Endothelial cell of umbilical vein (primary cell): ENCODE measurements at regions not wholly inside any gene's neighbourhood (a gene's known extent, or its start where the extent isn't known, plus 50 kb on each side); places are given as distances from the start of the nearest gene placed in this dataset.

Experiments
- BruUV-seq: library from RNA; stranded (reverse); fragments of 400-500 nt; replicated peaks from 2 replicates; lab custom pipeline; 2021; lab: Mats Ljungman, UMichigan
- CTCF ChIA-PET: fragments of 300-600, 350-600 bp; sonication (Branson Sonifier 250); formaldehyde crosslinking; loops from one replicate; lab custom pipeline; 2021; ENCODE audit warnings: antibody characterized with exemption, inconsistent platforms; lab: Charles Lee
- POLR2A ChIA-PET: fragments of 300-600, 350-600 bp; sonication (Branson Sonifier 250); formaldehyde crosslinking; loops from one replicate; lab custom pipeline; 2021; ENCODE audit warnings: antibody characterized with exemption, inconsistent platforms; lab: Charles Lee
- DNase-seq: peaks from one replicate; pipeline ENCODE4 v3.0.0-alpha.2; 2011; ENCODE audit warnings: low read depth, low spot score
- FAIRE-seq: peaks from 2 replicates; lab custom pipeline; 2011; peaks lifted over from hg19 to GRCh38; lab: Jason Lieb, UNC
- H2AFZ ChIP-seq: 2 replicates; pipeline ENCODE4 v1.6.0; 2012; ENCODE audit warnings: low read depth, low read length, control low read depth, inconsistent platforms
- H3K27ac ChIP-seq: 2 replicates; pipeline ENCODE4 v1.5.1; 2011; ENCODE audit warnings: low read depth, mild to moderate bottlenecking, control low read depth, low read length, moderate library complexity; ENCODE audit not compliant: insufficient read depth
- H3K27me3 ChIP-seq, 2 experiments: 2 replicates each; pipeline versions ENCODE4 v1.6.0 to v1.6.1; 2011; ENCODE audit warnings: low read length in 2 of 2, mixed read lengths in 1 of 2; ENCODE audit not compliant: control insufficient read depth in 2 of 2, insufficient read depth in 2 of 2
- H3K36me3 ChIP-seq, 2 experiments: 2 replicates in 1 of 2; 3 replicates in 1 of 2; pipeline ENCODE4 v1.5.1; 2011; ENCODE audit warnings: low read length in 2 of 2, mild to moderate bottlenecking in 1 of 2, moderate library complexity in 1 of 2; ENCODE audit not compliant: control insufficient read depth in 2 of 2, insufficient read depth in 2 of 2; ENCODE audit errors: extremely low read depth in 1 of 2
- H3K4me1 ChIP-seq: 3 replicates; pipeline ENCODE4 v1.5.1; 2011; ENCODE audit warnings: mild to moderate bottlenecking, low read length; ENCODE audit not compliant: control insufficient read depth, insufficient read depth; ENCODE audit errors: extremely low read depth
- H3K4me2 ChIP-seq: 2 replicates; pipeline ENCODE4 v1.6.1; 2011; ENCODE audit warnings: low read length, control low read depth, mixed read lengths; ENCODE audit not compliant: insufficient read depth
- H3K4me3 ChIP-seq, 3 experiments: fragments of 200-600 bp in 1 of 3; sonication (generic), shearing (Covaris generic) in 1 of 3; replicated peaks in 1 of 3; 2 replicates each; pipeline ENCODE4 v1.5.1; 2011 to 2016; ENCODE audit warnings: control low read depth in 3 of 3, low read length in 3 of 3, mild to moderate bottlenecking in 2 of 3, inconsistent platforms in 1 of 3, low read depth in 1 of 3, moderate library complexity in 1 of 3; ENCODE audit not compliant: insufficient read depth in 1 of 3
- H3K79me2 ChIP-seq: 2 replicates; pipeline ENCODE4 v1.6.0; 2012; ENCODE audit warnings: low read length, inconsistent platforms; ENCODE audit not compliant: control insufficient read depth, insufficient read depth
- H3K9ac ChIP-seq: replicated peaks from 2 replicates; pipeline ENCODE3; 2011; ENCODE audit warnings: low read length, control low read depth; ENCODE audit not compliant: insufficient read depth; ENCODE audit errors: extremely low read depth
- H3K9me1 ChIP-seq: replicated peaks from 3 replicates; pipeline ENCODE4 v1.6.0; 2011; ENCODE audit warnings: mild to moderate bottlenecking, low read length; ENCODE audit not compliant: control insufficient read depth, insufficient read depth; ENCODE audit errors: extremely low read depth
- H3K9me3 ChIP-seq: replicated peaks from 2 replicates; pipeline ENCODE4 v1.5.1; 2012; ENCODE audit warnings: low read length, inconsistent platforms; ENCODE audit not compliant: control insufficient read depth, insufficient read depth
- H4K20me1 ChIP-seq: replicated peaks from 2 replicates; pipeline ENCODE3; 2011; ENCODE audit warnings: mild to moderate bottlenecking, low read length; ENCODE audit not compliant: control insufficient read depth, insufficient read depth; ENCODE audit errors: extremely low read depth
- CTCF ChIP-seq, 2 donors: IDR thresholded peaks; 1 replicate in 1 of 2; 2 replicates in 1 of 2; pipeline ENCODE4 v1.5.1; 2011; ENCODE audit warnings: low read length in 2 of 2, mild to moderate bottlenecking in 2 of 2, moderate library complexity in 2 of 2, control low read depth in 1 of 2, inconsistent platforms in 1 of 2, low read depth in 1 of 2; ENCODE audit not compliant: insufficient read depth in 1 of 2; ENCODE audit errors: extremely low read depth in 1 of 2
- EZH2 ChIP-seq: IDR thresholded peaks from 2 replicates; pipeline ENCODE4 v1.6.1; 2012; ENCODE audit warnings: borderline replicate concordance, low read depth, mild to moderate bottlenecking, moderate library complexity, low read length, inconsistent platforms; ENCODE audit not compliant: severe bottlenecking
- FOS ChIP-seq: IDR thresholded peaks from 2 replicates; pipeline ENCODE4 v1.6.1; 2011; ENCODE audit warnings: mild to moderate bottlenecking, low read length, moderate library complexity, borderline replicate concordance; ENCODE audit not compliant: insufficient read depth
- GATA2 ChIP-seq: IDR thresholded peaks from 2 replicates; pipeline ENCODE4 v1.7.0; 2011; ENCODE audit warnings: low read depth, mild to moderate bottlenecking, moderate library complexity, mixed read lengths, low read length; ENCODE audit not compliant: insufficient read length, insufficient read depth
- JUN ChIP-seq: IDR thresholded peaks from 2 replicates; pipeline ENCODE4 v1.6.1; 2011; ENCODE audit warnings: borderline replicate concordance, low read depth; ENCODE audit not compliant: insufficient read length, insufficient read depth
- MYC ChIP-seq: IDR thresholded peaks from one replicate; pipeline ENCODE4 v1.6.1; 2011; ENCODE audit warnings: mild to moderate bottlenecking, low read depth, low read length
- POLR2A ChIP-seq: IDR thresholded peaks from 2 replicates; pipeline ENCODE4 v1.6.1; 2012; ENCODE audit warnings: low read depth, mild to moderate bottlenecking, control low read depth, low read length
- POLR2AphosphoS5 ChIP-seq: IDR thresholded peaks from 2 replicates; pipeline ENCODE4 v1.6.1; 2012; ENCODE audit warnings: low read depth, mild to moderate bottlenecking, control low read depth, low read length, moderate library complexity; ENCODE audit not compliant: insufficient read depth
- dilution Hi-C: fragments of 300-500 bp; cut with MboI; formaldehyde crosslinking; loops from one replicate; pipeline ENCODE4 v1.15.0; 2019; ENCODE audit warnings: low sequenced_read_pairs; ENCODE audit not compliant: extremely low pct_ligation_motif_present
- intact Hi-C: fragments of 100-400 bp; cut with micrococcal nuclease; formaldehyde crosslinking; loops from one replicate; pipeline ENCODE4 v1.10.0; 2022
- TF ChIP-seq, protein P1 (sequence below): IDR thresholded peaks from 2 replicates; pipeline ENCODE4 v1.6.1; 2011; ENCODE audit not compliant: insufficient read depth, insufficient read length

DNA sequence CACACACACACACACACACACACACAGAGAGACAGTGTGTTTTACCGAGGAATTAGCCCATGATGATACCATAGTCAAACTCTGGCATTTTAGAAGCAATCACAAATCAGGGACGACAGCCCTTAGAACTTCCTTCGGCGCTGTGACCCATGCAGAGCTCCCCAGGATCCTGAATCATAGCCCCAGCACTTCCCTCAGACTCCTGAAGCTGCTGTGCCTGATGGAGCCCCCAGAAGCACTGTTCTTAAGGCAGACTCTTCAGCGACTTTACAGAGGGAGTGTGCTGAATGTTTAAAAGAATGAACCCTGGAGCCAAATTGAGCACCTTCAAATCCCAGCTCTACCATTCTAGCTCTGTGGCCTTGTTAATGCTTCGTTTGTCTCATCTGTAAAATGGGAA is 89.3 kb upstream of the LIPC start:
- H3K4me1 ChIP-seq, result no peaks in the 10 kb centered on the region
- no peak for TF ChIP-seq POLR2AphosphoS5
- TF ChIP-seq POLR2A, result no peak
- no peak for TF ChIP-seq CTCF (IDR thresholded peaks at IDR 0.05; ENCODE audit: extremely low read depth in 1 of 2, insufficient read depth in 1 of 2, low read depth in 1 of 2, low read length in 2 of 2)
- no peak for TF ChIP-seq FOS
- no peak for TF ChIP-seq JUN
- TF ChIP-seq, protein P1, sequence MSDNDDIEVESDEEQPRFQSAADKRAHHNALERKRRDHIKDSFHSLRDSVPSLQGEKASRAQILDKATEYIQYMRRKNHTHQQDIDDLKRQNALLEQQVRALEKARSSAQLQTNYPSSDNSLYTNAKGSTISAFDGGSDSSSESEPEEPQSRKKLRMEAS, result no peak
- no peak for TF ChIP-seq EZH2
- no peak for TF ChIP-seq MYC
- no peak for TF ChIP-seq GATA2
- POLR2A ChIA-PET, result no interaction called here
- dilution Hi-C loops, result no loop called here
- no peak overlapping the region for H3K27ac ChIP-seq
- FAIRE-seq (no peak), DNase-seq (no peak)
- H2AFZ ChIP-seq, result no peak overlapping the region
- no peaks in the 10 kb centered on the region for H3K9me1 ChIP-seq
- CTCF ChIA-PET, result interaction anchor here (1.0 kb wide), 1 partner anchor 28 kb away, joined by 3 read pairs; no protein-coding TSS in a partner anchor
- intact Hi-C loops, result no loop called here
- no peaks in the 10 kb centered on the region for H3K9me3 ChIP-seq
- H3K27me3 ChIP-seq, result no peaks in the 10 kb centered on the region
- no peak overlapping the region for H3K4me3 ChIP-seq
- no peaks in the 10 kb centered on the region for H3K36me3 ChIP-seq
- H3K79me2 ChIP-seq, result no peaks in the 10 kb centered on the region
- H4K20me1 ChIP-seq, result no peaks in the 10 kb centered on the region
- no peak overlapping the region for H3K9ac ChIP-seq
- no peak overlapping the region for H3K4me2 ChIP-seq
- BruUV-seq, result no TSS peak
